Naive thymus-derived CD8-positive, alpha-beta T cell (primary cell): ENCODE measurements at regions not wholly inside any gene's neighbourhood (a gene's known extent, or its start where the extent isn't known, plus 50 kb on each side); places are given as distances from the start of the nearest gene placed in this dataset.

ENCODE experiments used
- ATAC-seq, 2 donors: fragments of 150-1000 bp; cut with Tn5 transposase in 1 of 2; sonication (Bioruptor Pico), chemical (Tn5 transposase) in 1 of 2; 1 replicate in 1 of 2; 2 replicates in 1 of 2; pipeline ENCODE4 v1.10.0; 2021; ENCODE audit warnings: mild to moderate bottlenecking in 2 of 2, moderate library complexity in 2 of 2
- POLR2A ChIA-PET: fragments of 350-600 bp; sonication (Branson Sonifier 250); formaldehyde crosslinking; loops from one replicate; lab custom pipeline; 2021; ENCODE audit warnings: antibody characterized with exemption; lab: Charles Lee
- DNase-seq, 10 donors: peaks; one replicate each; pipeline versions ENCODE4 v3.0.0 to v3.0.0-alpha.2; 2020 to 2022
- H3K27ac Mint-ChIP-seq, 10 donors: one replicate each; pipeline ENCODE4 v1.8.0; 2020 to 2022; ENCODE audit warnings: mild to moderate bottlenecking in 10 of 10, mixed read lengths in 10 of 10, moderate library complexity in 4 of 10, inconsistent platforms in 1 of 10
- H3K27me3 Mint-ChIP-seq, 5 donors: one replicate each; pipeline ENCODE4 v1.8.0; 2021 to 2022; ENCODE audit warnings: mixed read lengths in 5 of 5
- H3K36me3 Mint-ChIP-seq, 3 donors: one replicate each; pipeline ENCODE4 v1.8.0; 2020 to 2022; ENCODE audit warnings: mixed read lengths in 3 of 3, mild to moderate bottlenecking in 2 of 3, inconsistent platforms in 1 of 3
- H3K4me1 Mint-ChIP-seq, 4 donors: one replicate each; pipeline ENCODE4 v1.8.0; 2021 to 2022; ENCODE audit warnings: mixed read lengths in 4 of 4
- H3K4me3 Mint-ChIP-seq, 10 donors: one replicate each; pipeline ENCODE4 v1.8.0; 2020 to 2022; ENCODE audit warnings: mild to moderate bottlenecking in 10 of 10, mixed read lengths in 10 of 10, moderate library complexity in 6 of 10, inconsistent platforms in 1 of 10
- H3K9me3 Mint-ChIP-seq, 9 donors: one replicate each; pipeline ENCODE4 v1.8.0; 2020 to 2022; ENCODE audit warnings: mixed read lengths in 9 of 9, mild to moderate bottlenecking in 3 of 9, inconsistent platforms in 1 of 9, moderate library complexity in 1 of 9

- Mint-ChIP-seq H3K27me3 (peaks cover 3 to 8% (median 6%) of the 10 kb centered on the region in 5 donors), H3K36me3 (no peaks in the 10 kb centered on the region), H3K4me3 (no peak overlapping the region), H3K9me3 (no peaks in the 10 kb centered on the region), H3K27ac (no peak overlapping the region), H3K4me1 (peaks cover 0 to 6% (median 0%) of the 10 kb centered on the region in 4 donors)
- no peak for ATAC-seq
- DNase-seq, result no peak
- POLR2A ChIA-PET, result no interaction called here
Observed at GRCh38 chr3:182725372-182726251, 67.7 kb upstream of the ATP11B start.

GRCh38 chr3:182726258-182727142 lies 66.8 kb upstream of the ATP11B start:
- peaks cover 3 to 8% (median 6%) of the 10 kb centered on the region in 5 donors for H3K27me3 Mint-ChIP-seq
- POLR2A ChIA-PET, result no interaction called here
- H3K9me3 Mint-ChIP-seq, result no peaks in the 10 kb centered on the region
- H3K4me1 Mint-ChIP-seq, result peaks cover 0 to 6% (median 0%) of the 10 kb centered on the region in 4 donors
- DNase-seq (no peak), ATAC-seq (no peak)
- H3K27ac Mint-ChIP-seq, result peak overlapping the region in 1 of 10 donors; percentile 40
- H3K4me3 Mint-ChIP-seq, result peak overlapping the region in 1 of 10 donors; percentile 6
- no peaks in the 10 kb centered on the region for H3K36me3 Mint-ChIP-seq

GRCh38 chr3:182728238-182728637 lies 65.1 kb upstream of the ATP11B start:
- ATAC-seq, result no peak
- no peak overlapping the region for H3K4me3 Mint-ChIP-seq
- POLR2A ChIA-PET, result no interaction called here
- peaks cover 3 to 8% (median 6%) of the 10 kb centered on the region in 5 donors for H3K27me3 Mint-ChIP-seq
- no peak for DNase-seq
- H3K27ac Mint-ChIP-seq, result no peak overlapping the region
- peaks cover 0 to 6% (median 0%) of the 10 kb centered on the region in 4 donors for H3K4me1 Mint-ChIP-seq
- H3K9me3 Mint-ChIP-seq, result no peaks in the 10 kb centered on the region
- H3K36me3 Mint-ChIP-seq, result no peaks in the 10 kb centered on the region

DNA sequence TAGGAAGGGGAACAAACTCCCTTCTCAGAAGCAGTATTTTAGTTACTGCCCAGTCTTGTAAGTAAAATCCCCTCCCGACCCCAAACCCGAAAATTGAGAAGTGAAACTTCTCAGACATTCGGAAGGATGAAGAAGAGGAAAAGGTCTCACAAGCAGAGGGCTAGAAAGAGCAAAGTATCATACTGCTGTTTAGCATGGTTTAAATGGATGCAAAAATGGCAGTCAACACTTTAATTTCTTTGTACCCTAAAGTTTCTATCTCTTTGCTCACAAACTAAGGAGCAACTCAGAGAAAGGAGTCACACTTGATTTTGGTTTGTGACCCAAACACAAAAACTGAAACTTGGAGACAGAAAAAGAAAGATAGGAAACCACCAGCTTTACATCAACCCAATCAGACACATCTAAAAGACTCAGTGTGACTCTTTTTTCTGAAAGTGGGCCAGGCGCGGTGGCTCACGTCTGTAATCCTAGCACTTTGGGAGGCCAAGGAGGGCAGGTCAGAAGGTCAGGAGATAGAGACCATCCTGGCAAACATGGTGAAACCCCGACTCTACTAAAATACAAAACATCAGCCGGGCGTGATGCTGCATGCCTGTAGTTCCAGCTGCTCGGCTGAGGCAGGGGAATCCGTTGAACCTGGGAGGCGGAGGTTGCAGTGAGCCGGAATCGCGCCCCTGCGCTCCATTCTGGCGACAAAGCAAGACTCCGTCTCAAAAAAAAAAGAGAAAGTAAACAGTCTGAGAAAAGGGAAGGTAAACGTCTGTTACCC lies 63.2 kb upstream of the ATP11B start:
- H3K27ac Mint-ChIP-seq, result peak overlapping the region in 1 of 10 donors; percentile 36
- POLR2A ChIA-PET, result no interaction called here
- ATAC-seq, result no peak

GRCh38 chr3:182730675-182731042 lies 62.6 kb upstream of the ATP11B start:
- no peak for DNase-seq
- no peak for ATAC-seq
- H3K4me1 Mint-ChIP-seq, result peaks cover 0 to 6% (median 0%) of the 10 kb centered on the region in 4 donors
- no peak overlapping the region for H3K4me3 Mint-ChIP-seq
- H3K36me3 Mint-ChIP-seq, result no peaks in the 10 kb centered on the region
- H3K27ac Mint-ChIP-seq, result no peak overlapping the region
- POLR2A ChIA-PET, result no interaction called here
- H3K9me3 Mint-ChIP-seq, result no peaks in the 10 kb centered on the region
- H3K27me3 Mint-ChIP-seq, result peaks cover under 1 to 8% (median 4%) of the 10 kb centered on the region in 5 donors

More for the DNA sequence above, 63.2 kb upstream of the ATP11B start:
- Mint-ChIP-seq H3K9me3 (no peaks in the 10 kb centered on the region), H3K4me3 (no peak overlapping the region), H3K4me1 (peaks cover 0 to 6% (median 0%) of the 10 kb centered on the region in 4 donors), H3K27me3 (peaks cover 3 to 8% (median 6%) of the 10 kb centered on the region in 5 donors), H3K36me3 (no peaks in the 10 kb centered on the region)
- no peak for DNase-seq

GRCh38 chr3:182731764-182732163 lies 61.5 kb upstream of the ATP11B start:
- Mint-ChIP-seq H3K4me3 (no peak overlapping the region), H3K27ac (peak overlapping the region in 1 of 10 donors; percentile 75), H3K27me3 (peaks cover 0 to 6% (median 4%) of the 10 kb centered on the region in 5 donors), H3K4me1 (peaks cover 0 to 6% (median 0%) of the 10 kb centered on the region in 4 donors), H3K36me3 (no peaks in the 10 kb centered on the region), H3K9me3 (no peaks in the 10 kb centered on the region)
- no peak for ATAC-seq
- POLR2A ChIA-PET, result no interaction called here
- no peak for DNase-seq

DNA sequence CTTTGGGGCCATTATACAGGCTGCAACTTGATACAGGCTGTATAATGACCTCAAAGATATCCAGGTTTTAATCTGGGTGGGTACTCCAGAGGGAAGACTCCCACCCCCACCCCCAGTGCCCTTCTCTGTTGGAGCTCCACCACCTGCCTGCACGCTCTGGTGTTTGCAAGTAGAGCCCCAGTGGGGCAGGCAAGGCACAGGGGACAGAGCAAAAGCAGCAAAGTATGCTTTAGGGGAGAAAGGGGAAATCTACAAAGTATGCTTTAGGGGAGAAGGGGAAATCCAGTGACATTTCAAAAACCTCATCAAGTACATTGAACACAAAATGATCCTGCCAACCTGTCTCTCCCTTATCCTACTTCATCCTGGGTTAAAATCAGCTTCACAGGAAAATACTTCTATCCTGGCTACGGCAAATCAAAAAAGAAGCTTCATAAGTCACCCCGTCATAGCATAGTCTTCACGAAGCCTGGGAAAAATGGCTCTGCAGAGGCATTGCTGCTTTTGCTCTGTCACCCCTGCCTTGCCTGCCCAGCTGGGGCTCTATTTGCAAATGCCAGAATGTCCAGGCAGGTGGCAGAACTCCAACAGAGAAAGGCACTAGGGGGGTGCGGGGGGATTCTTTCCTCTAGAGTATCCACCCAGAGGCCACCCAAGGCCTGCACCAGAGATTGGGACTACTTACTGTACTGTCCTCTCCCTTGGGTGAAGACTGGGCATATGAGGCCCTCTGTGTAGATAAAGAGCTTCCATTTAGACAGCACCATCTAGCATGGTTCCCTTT lies 60.9 kb upstream of the ATP11B start:
- no peak overlapping the region for H3K27ac Mint-ChIP-seq
- H3K4me1 Mint-ChIP-seq, result peaks cover 0 to 6% (median 0%) of the 10 kb centered on the region in 4 donors
- no peaks in the 10 kb centered on the region for H3K36me3 Mint-ChIP-seq
- ATAC-seq, result no peak
- no peak for DNase-seq
- no peak overlapping the region for H3K4me3 Mint-ChIP-seq
- peaks cover 0 to 6% (median 4%) of the 10 kb centered on the region in 5 donors for H3K27me3 Mint-ChIP-seq
- H3K9me3 Mint-ChIP-seq, result no peaks in the 10 kb centered on the region
- POLR2A ChIA-PET, result no interaction called here

DNA sequence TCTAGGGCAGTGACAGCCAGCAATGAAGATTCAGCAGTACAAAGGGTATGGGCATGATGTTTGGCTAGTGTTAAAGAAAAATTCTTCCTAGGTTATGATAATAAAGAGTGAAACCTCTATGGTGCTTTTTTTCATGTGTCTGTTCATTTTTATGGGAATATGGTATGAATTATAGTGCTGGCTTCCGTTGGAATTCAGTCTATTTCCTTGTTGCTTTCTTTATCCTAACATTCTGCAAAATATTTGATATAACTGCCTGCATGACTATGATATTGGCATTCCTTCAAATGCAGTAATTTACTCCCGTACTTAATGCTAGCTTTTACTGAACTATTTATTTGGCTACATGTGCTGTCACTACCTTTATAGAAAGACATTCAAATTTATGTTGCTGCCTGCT lies 57.6 kb upstream of the ATP11B start:
- no peak for DNase-seq
- Mint-ChIP-seq H3K27me3 (peaks cover 5 to 8% (median 8%) of the 10 kb centered on the region in 5 donors), H3K4me1 (peaks cover 0 to 3% (median under 1%) of the 10 kb centered on the region in 4 donors), H3K27ac (no peak overlapping the region), H3K4me3 (no peak overlapping the region), H3K36me3 (no peaks in the 10 kb centered on the region), H3K9me3 (no peaks in the 10 kb centered on the region)
- POLR2A ChIA-PET, result no interaction called here
- no peak for ATAC-seq

DNA sequence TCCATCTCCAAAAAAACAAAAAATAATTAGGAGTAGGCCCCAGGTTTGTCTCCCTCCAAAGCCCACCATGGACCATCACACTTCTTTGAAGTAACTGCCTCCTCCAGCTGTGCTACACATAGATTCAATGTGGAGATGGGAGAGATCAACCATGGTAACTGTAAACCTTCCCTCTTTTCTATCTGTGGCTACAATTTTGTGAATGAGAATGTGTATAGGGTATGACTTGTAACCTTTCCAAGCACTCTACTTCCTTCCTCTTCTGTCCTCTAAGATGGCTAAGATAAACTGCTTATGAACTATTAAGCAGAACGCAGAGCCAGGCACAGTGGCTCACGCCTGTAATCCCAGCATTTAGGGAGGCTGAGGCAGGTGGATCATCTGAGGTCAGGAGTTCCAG lies 55.5 kb upstream of the ATP11B start:
- peaks cover 0 to 2% (median 0%) of the 10 kb centered on the region in 3 donors for H3K36me3 Mint-ChIP-seq
- no peaks in the 10 kb centered on the region for H3K9me3 Mint-ChIP-seq
- DNase-seq, result no peak
- peaks cover 0 to 3% (median 1%) of the 10 kb centered on the region in 4 donors for H3K4me1 Mint-ChIP-seq
- ATAC-seq, result no peak
- POLR2A ChIA-PET, result no interaction called here
- H3K27ac Mint-ChIP-seq, result no peak overlapping the region
- no peak overlapping the region for H3K4me3 Mint-ChIP-seq
- H3K27me3 Mint-ChIP-seq, result peaks cover 7 to 22% (median 12%) of the 10 kb centered on the region in 5 donors

DNA sequence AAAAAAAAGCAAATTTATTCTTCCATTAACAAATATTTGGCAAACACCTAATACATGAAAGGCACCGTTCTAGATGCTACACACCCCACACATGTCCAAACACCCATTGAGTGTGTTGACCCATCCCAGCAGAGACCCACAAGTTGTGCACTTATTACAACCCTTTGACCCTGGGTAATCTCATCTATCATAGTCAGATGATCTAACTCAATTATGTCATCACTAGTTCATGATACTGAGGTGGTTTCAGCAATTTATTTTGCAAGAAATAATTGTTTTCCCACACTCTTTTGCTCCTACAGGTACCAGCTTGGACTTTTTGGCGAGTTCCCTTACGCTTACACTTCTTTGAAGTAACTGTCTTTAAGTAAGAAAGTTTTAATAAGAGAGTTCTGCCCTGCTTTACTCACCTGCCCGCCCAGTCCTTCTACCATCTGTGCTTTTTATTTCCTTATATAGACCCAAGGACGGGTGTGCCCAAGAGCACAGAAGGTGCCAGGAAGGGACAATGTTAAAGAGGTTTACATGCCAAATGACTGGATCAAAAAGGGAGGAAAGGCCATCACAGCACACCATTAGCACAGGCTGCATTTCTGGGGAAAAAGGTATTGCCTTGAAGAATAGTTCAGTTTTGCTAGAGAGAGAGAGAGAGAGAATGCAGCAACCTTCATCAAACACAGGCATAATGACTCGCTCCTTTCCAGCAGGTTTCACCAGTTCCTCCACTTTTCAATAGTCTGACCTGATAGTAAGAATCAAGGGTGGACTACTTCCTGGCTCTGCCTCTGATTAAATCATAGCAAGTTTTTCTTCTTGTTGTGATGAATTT lies 54.5 kb upstream of the ATP11B start:
- H3K4me3 Mint-ChIP-seq, result no peak overlapping the region
- H3K9me3 Mint-ChIP-seq, result no peaks in the 10 kb centered on the region
- H3K27me3 Mint-ChIP-seq, result peaks cover 7 to 22% (median 12%) of the 10 kb centered on the region in 5 donors
- H3K36me3 Mint-ChIP-seq, result peaks cover 0 to 2% (median 0%) of the 10 kb centered on the region in 3 donors
- DNase-seq, result no peak
- peaks cover 0 to 3% (median 1%) of the 10 kb centered on the region in 4 donors for H3K4me1 Mint-ChIP-seq
- ATAC-seq, result no peak
- no peak overlapping the region for H3K27ac Mint-ChIP-seq
- POLR2A ChIA-PET, result no interaction called here

DNA sequence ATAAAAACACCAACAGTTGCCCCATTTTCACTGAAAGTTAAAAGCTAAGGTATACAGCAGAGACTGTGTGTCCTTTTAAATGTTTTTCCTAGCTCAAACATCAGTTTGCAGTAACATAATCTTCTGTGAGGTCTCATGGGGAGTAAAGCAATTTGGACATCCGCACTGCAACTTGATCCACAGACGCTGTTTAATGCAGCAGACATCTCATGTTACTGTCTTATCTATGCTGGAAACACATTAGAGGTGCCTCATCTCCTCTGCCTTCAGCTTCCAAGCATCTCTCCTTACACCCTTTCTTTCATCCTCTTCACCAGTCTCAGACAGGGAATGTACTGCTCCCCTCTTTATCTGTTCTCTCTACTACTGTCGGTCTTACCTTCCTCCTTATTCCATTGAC lies 53.7 kb upstream of the ATP11B start:
- DNase-seq, result no peak

More for the DNA sequence above, 53.7 kb upstream of the ATP11B start:
- Mint-ChIP-seq H3K36me3 (peaks cover 0 to 2% (median 0%) of the 10 kb centered on the region in 3 donors), H3K27ac (peak overlapping the region in 1 of 10 donors; percentile 1), H3K27me3 (peaks cover 7 to 22% (median 12%) of the 10 kb centered on the region in 5 donors), H3K4me1 (peaks cover 0 to 3% (median 1%) of the 10 kb centered on the region in 4 donors), H3K9me3 (no peaks in the 10 kb centered on the region), H3K4me3 (no peak overlapping the region)
- POLR2A ChIA-PET, result no interaction called here
- ATAC-seq, result no peak
